GM21737 (cell line): ENCODE measurements at regions not wholly inside any gene's neighbourhood (a gene's known extent, or its start where the extent isn't known, plus 50 kb on each side); places are given as distances from the start of the nearest gene placed in this dataset.

ENCODE experiments used
- ATAC-seq: cut with Tn5 transposase; IDR thresholded peaks from one replicate; pipeline ENCODE4 v1.9.1; 2021; ENCODE audit warnings: mild to moderate bottlenecking, moderate library complexity; ENCODE audit not compliant: unreplicated experiment

- no peak for ATAC-seq
These were observed 163.2 kb upstream of the MYCN start for GRCh38 chr2:15776992-15777702.

- no peak for ATAC-seq
These were observed 162.5 kb upstream of the MYCN start for GRCh38 chr2:15777795-15778371.

GRCh38 chr2:15778529-15779219, 161.7 kb upstream of the MYCN start:
- no peak for ATAC-seq

- ATAC-seq: no peak
These were observed 160.8 kb upstream of the MYCN start for GRCh38 chr2:15779381-15780041.

DNA sequence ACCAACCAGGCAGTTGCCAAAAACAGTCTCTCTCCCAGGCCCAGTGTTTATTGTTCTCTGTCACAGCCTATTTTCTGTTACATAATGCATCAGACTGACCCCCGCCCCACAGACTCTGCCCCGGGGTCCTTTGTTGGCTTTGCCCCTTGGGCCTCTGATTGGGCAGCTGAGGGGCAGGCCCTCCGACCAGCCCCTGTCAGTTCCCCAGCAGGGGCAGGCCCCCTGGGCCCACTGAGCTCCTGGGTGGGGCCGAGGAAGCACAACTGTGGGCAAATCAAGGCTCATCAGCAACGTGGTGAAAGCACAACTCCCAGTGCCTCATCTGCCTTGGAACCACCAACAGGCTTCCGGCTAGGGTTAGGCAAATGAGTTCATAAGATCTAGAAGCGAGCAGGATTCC, 160.1 kb upstream of the MYCN start:
- ATAC-seq: no peak

DNA sequence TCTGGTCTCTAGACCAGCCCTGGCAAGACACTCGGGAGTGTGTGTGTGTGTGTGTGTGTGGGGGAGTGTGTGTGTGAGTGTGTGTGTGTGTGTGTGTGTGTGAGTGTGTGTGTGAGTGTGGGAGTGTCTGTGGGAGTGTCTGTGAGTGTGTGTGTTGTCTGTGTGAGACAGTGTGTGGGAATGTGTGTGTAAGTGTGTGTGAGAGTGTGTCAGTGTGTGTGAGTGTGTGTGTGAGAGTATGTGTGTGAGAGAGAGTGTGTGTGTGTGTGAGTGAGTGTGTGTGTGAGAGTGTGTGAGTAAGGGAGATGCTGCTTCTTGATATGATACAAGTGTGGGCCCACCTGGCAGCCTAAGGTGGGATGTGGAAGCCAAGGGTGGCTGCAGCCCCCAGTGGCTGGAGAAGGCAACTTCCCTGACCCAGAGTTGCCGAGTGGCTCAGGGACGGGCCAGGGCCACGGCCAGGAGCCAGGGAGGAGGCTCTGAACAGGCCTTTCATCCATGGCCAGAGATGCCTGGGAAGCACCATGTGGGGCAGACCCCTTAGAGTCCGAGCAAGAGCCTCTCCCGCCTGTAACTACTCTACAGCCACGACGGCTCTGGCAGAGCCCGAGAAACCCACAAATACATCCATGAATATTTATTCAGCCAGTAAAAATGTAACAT, 159.3 kb upstream of the MYCN start:
- ATAC-seq: no peak

DNA sequence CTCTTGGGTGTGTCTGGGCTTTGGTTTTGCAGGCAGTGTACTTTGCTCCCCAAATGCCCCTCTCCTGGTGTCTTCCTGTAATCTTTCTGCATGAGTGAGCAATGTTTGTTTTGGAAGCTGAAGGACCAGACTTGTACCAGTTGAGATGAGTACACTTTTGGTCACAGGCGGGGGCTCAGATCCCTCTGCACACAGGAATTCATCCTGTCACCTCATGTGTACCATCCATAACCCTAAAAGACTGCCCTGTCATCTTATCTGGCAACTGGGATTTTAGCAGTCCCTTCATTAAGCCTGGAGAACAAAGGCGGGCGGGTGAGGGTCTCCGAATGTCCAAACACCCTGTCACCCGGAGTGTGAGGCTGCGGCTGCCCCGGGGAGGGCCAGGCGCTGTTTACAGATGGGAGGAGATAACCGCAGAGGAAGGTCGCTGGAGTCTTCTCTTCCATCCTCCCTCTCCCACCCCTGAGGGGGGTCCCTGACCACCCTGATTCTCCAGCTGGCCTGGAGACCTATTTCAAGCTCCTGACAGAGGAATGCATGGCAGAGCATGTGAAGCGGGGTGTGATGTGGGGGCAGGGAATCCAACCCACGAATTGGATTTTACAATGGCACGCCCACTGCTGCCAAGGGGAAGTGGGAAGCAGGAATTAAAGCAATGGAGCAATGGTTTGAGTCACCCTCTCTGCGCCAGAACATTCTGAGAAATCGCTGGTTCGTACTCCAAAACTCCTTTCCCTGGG, 158.2 kb upstream of the MYCN start:
- no peak for ATAC-seq

DNA sequence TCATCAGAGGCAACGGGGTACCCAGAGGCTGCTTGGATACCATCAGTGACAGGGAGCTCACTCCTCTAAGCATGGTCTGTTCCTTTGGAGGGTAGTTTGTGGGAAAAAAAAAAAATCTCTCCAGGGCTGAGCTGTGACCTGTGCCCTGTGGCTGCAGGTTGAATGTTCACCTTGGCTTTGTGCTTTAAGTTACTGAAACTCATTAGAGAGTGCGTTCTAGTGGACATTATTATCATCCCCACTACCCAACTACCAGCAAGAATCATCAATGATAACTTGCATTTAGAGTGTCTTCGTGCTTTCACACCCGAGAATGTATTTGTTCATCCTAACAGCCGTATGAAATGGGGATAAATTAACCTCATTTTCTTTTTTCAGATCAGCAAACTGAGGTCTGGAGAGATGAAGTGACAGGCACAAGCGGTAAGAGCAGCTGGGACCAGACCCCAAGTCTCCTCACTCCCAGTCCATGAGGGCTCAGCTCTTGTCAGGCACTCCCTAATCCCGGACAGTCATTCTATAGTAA, 157.5 kb upstream of the MYCN start:
- ATAC-seq: no peak

GRCh38 chr2:15783489-15783888, 156.9 kb upstream of the MYCN start:
- ATAC-seq: no peak

DNA sequence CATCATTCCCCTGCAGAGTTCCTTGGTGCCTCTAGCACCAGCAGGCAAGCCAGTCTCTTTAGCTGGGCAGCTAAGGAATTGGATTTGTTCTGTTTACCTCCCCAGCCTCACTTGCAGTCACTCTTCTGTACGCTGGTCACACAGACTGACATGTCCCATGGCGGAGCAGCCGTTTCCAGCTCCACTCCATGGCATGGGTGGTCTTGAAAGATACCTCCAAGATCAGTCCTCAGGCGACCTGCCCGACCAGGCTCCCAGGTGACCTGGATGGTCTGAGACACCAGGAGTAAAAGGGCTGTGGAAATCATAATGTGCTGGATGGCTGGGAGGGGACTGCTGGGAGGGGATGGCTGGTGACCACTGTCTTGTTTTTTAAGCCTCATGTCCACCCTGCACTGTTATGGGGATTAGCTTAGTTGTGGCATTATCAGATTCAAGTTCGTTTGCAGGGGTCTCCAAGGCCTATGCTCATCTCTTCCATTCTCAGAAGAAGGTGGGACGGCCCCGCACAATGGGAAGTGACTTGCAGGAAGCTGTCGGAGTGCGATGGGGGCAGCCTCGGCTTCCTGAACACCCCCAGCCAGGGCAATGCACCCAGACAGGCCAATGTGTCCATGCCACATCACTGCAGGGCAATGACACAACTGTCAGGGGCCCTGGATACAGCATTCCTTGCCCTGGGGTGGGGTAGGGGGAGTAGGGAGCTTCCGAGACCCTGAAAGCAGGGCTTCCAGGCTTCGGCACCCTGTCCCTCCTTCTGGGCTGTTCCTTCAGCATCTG, 156.1 kb upstream of the MYCN start:
- no peak for ATAC-seq

DNA sequence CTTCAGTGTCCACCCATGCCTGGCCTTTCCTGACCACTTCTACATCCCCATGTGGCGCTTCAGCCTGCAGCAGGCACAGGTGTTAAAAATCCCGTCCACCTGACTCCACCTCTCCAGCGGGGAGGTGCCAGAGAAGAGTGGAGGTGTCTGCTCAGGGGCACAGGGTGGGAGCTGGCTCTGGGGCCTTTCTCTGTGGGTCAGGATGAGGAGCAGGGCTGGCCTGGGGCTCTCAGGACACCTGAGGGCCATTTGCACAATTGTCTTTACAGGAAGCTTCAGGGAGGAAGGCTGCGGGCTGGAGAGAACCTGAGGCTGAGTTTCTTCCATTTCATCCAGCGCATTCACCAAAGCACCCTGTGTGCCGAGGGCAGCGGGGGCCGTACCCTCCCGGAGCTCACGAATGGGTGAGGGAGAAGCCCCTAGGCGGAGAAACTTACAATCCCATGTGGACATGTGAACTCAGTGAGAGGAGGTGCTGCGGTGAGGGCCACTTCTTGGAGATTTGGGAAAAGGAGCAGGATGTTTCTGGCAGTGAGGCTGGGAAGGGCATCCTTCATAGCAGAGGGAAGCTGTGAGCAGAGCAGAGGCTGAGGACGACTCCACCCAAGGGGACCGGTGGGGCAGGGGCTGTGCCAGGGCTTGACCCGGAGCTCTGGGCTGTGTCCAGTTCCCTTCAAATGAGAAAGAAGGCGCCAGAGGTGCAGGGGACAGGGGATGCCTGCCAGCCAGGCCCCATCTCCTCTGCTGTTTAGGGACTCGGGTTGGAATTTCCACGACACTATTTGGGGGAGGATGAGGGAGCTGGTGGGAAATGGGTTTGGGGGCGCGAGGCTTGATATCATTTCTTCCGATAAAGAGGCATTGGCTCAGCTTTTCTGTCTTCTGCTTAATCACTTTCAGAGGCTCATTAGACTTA, 155.2 kb upstream of the MYCN start:
- ATAC-seq: no peak

GRCh38 chr2:15786003-15786654, 154.2 kb upstream of the MYCN start:
- no peak for ATAC-seq

GRCh38 chr2:15786901-15787300, 153.4 kb upstream of the MYCN start:
- ATAC-seq: no peak

GRCh38 chr2:15787535-15788454, 152.6 kb upstream of the MYCN start:
- no peak for ATAC-seq

DNA sequence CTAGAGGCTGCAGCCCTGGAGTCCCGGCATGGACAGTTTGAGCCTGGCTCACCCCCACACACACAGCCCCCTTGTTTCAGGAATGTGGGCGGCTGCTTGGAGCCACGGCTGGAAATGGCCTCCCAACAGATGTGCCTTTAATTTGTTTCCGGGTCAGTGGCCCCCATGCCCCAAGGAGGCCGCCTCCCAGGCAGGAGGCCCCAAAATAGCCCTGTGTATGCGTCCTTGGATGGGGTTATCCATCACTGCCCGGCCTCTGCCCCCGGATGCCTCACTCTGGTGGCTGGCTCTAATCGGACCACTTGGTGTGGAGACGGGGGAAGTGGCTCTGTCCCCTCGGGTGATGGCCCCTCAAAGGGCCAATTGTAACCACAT, 151.9 kb upstream of the MYCN start:
- ATAC-seq: no peak

DNA sequence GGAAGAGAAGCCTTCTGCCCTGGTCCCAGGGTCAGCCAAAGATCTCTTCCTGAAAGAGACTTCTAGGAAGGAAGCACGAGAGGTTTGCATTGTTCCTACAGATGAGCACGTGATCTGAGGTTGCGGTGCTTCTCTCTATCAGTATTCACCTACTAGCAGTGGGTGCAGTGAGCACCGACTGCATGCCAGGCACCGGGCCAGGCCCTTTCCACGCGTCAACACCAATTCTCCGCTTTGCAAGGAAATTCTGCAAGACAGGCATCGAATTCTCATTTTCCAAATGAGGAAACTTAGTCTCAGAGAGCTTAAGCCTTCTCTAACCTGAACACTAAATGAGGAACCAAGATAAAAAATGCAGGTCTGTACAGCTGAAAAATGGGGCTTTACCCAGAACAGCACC, 151.5 kb upstream of the MYCN start:
- no peak for ATAC-seq
